Raji (cell line): ENCODE measurements at regions not wholly inside any gene's neighbourhood (a gene's known extent, or its start where the extent isn't known, plus 50 kb on each side); places are given as distances from the start of the nearest gene placed in this dataset.

ENCODE experiments used
- POLR2A ChIP-seq: IDR thresholded peaks from 2 replicates; pipeline ENCODE4 v1.6.1; 2011; ENCODE audit warnings: low read depth, low read length, control low read depth; ENCODE audit not compliant: insufficient read depth

DNA sequence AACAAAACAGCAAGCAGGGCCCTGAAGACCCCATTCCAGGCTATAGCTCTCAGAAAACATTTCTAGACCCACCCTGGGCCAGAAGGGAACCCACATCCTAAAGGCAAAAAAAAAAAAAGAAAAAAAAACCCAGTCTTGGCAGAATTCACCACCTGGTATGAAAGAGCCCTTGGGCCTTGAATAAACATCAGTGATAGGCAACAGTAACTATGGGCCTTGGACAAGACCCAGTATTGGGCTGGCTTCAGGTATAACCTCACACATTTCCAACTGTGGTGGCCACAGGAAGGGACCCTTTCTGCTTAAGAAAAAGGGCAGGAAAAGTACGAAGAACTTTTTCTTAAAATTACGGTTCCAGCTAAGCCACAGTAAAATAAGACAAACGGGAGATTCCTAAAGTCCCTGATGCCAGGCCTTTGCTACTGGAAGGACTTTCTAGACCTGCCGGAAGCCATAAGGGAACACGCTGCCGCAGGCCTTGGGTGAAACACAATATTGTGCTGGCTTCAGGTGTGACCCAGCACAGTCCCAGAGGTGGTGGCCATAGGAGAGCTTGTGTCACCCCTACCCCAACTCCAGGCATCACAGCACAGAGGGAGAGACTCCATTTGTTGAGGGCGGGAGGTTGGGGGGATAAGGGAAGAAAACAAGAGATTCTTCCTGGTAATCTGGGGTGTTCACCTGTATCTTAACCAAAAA is 505.2 kb upstream of the RGMB start:
- TF ChIP-seq POLR2A: no peak

DNA sequence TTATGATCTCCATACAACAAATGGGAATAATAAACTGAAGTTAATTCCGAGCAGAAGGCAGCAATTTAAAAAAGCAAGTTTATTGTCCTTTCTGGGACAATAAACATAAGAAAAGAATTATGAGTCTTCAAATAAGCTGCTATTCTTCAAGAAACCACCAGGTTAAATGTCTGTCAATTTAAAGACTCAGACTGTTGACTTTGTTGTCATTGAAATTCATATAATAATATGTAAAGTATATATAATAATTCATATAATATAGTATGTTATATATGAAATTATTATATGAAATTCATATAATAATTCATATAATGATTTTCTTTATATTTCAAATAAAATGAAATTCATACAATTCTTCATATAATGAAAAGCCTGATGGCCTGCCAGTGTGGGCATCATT is 497.5 kb upstream of the RGMB start:
- no peak for TF ChIP-seq POLR2A

DNA sequence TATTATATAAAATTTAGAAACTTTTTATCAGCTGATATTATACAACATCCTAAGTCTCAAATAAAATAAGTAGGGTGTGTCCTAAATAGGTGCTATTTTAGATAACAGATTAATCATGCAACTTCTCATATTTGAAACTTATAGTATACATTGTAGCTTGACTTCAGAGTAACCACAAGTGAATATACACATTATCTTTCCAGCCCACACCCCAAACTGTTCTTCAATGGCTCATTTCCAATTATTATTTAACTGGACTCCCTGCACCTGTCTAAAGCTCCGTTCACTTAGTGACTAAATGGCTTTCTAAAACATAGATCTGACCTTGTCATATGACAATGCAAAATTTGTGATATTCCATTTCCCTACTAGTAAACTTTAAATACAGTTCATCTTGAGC is 490.9 kb upstream of the RGMB start:
- no peak for TF ChIP-seq POLR2A

DNA sequence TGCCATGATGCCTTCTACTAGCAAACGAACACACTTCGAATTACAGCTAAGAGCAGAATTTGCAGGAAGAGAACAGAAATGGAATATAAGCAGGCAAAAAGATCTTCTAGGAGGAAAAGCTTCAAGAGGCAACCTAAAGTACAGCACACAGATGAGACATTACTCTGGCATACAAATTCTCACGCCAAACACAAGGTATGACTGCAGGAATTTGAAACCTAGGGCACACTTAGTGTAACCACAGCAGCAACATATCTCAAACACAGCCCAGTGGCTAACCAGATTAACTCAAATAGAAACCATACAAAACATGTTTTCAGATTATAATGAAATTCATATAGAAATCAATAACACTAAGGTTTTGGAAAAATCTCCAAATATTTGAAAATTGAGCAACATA is 481.0 kb upstream of the RGMB start:
- TF ChIP-seq POLR2A: no peak

DNA sequence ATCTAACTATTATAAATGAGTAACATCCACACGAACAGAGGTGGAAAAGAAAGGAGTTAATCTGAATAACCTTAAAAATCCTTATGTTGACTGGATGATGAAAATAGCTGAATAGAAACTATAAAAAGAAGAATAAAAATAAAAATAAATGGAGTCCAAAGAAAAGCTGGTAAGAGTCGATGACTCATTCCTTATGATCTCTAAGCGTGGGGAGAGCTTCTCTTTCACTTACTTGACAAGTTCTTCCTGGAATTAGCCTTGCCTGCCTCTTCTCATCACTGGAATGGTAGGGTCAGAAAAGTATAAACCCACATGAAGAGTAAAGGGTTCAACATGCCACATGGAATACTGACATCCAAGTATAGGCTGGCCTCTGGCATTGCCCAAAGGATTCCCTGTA is 477.0 kb upstream of the RGMB start:
- TF ChIP-seq POLR2A: no peak

DNA sequence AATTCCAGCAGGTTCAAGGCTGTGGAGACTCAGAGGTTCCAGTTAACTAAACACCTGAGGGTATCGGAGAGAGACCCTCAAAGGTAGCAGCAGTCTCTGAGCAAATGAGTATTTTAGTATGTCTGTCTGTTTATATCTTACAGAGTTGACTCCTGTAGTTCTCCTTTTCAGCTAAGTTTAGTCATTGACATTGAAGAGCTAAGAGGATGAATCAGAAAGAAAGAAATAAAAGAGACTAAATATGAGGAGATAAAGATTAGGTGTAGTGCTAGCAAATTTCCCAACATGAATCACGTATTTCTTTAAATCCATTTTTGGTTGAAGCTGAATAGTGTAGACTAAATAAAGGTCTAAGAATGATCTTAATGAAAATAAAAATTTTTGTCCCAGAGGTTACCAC is 474.0 kb upstream of the RGMB start:
- TF ChIP-seq POLR2A: no peak

DNA sequence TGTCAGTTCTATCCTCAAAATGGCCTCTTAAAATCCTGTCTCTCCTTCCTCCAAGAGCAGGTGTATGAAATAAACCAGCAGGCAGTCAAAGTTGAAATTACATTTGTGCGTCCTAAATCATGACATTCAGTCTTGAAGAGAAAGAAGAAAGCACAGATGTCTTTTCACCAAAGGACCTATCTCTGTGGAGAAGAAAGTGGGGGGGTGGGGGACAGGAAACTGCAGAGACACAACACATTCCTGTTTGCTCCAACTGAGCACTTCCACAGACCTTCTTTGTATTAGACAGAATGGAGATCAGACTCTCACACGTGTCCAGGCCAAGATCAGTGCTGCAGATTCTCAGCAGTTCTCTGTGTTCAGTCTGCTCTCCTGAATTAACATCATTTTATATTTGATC is 471.9 kb upstream of the RGMB start:
- TF ChIP-seq POLR2A: no peak

DNA sequence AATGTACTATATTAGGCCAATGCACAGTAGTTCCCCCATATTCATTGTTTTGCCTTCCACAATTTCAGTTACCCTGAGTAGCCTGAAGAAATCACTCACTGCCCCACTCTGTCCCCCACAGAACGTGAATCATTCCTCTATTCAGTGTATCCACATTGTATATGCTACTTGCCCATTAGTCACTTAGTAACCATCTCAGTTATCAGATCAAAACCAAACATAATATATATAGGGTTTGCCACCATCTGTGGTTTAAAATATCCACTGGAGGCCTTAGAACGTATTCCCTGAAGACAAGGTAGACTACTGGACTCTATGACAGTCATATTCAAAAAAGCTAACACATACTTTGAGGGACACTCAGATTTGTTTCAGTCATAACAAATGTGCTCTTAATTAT is 465.7 kb upstream of the RGMB start:
- no peak for TF ChIP-seq POLR2A

DNA sequence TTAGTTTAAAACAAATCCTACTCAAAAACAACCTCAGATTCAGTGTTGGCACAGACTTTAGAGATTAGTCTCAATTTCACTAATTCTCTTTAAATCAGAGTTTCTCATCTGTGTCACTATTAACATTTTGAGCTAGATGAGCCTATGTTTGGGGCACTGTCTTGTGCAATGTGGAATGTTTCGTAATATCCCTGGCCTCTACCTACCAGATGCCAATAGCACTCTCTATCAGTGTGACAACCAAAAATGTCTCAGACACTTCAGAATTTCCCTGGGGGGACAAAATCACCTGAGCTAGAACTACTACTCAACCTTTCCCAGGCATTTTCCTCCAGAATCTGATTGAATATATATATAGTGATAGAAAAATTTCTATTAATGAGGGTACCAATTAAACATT is 465.2 kb upstream of the RGMB start:
- no peak for TF ChIP-seq POLR2A

DNA sequence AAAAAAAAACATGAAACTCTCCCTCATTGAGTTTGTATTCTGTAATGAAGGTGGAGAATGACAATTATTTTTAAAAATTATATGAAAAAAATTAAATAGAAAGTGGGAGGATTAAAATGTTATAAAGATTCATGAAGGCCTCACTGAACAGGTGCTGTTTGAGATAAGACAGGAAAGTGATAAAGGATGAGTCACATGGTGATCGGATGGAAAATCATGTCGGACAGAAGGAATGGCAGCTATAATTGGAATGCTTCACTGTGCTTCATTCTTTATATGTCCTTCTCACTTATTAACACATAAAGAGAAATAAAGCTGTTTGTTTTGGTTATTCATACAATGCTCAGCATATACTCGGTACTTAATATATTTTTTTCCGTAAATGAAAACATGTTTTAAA is 464.5 kb upstream of the RGMB start:
- no peak for TF ChIP-seq POLR2A

DNA sequence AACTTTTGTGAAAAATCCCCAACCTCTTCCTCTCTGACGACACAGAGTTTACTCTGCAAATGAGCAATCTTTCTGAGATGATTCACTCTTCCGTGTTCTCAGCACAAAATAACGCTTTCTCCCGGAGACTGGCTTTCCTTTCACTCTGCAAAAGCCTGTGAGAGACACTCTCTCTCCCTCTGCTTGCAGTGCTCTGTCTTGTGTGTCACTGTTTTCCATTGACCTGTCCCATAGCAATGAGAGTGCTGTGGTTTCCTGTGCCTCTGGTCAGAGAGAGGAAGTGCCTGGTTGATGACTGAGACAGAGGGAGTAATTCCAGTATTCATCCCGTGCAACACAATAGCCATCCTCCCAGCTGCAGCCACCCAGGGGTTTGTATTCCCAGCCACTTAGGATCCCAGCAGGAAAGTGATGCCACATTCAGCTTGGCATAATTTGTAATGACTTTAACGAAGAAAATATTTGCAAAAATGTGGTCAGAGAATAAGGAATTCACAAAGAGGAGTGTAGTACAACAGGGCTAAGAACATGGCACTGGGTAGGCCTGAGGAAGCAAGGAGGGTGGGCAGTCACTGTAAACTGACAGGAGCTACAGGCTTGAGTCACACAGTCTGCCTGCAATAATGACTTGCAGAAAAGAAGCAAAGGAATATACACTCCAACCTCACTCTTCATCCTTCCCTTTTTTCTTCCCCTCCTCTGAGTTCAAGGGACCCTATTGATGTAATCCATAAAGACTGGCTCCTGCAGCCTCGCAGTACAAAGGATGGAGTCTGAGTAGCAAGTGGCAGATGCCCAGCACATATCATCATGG is 463.5 kb upstream of the RGMB start:
- no peak for TF ChIP-seq POLR2A

DNA sequence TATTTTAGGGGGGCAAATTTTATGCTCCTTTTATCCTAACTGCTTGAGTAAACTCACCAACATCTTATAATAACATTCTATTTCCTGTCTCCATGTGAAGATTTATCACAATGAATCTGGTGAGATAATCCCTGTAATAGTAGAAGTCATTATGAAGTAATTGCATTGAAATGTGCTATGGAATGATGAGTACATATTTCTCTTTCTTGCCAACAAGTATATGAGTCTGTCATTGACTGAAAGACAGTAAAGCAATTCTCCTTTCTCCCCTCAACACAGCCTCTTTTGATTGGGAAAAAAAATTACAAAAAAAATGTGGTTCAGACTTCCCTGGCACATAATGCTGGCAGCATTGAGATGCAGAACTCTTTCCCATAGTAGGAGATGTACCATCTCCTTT is 459.2 kb upstream of the RGMB start:
- TF ChIP-seq POLR2A: no peak

DNA sequence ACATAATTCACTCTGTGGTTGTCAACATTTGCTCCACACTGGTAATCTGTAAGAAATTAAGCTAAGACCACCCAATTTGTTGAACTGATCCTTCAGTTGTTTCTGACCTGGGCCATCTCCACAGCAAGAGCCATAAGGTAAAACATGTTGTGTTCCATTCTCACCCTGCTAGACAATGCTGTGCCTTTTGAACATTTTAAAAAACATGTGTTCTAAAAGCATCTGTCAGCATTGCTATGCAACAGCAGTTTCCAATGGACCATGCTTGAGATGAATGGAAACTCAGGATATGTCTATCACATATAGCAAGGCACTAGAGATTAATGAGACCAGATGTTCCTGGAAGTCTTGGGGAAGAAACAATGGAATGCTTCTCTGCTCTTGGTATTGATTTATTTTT is 455.1 kb upstream of the RGMB start:
- TF ChIP-seq POLR2A: no peak

DNA sequence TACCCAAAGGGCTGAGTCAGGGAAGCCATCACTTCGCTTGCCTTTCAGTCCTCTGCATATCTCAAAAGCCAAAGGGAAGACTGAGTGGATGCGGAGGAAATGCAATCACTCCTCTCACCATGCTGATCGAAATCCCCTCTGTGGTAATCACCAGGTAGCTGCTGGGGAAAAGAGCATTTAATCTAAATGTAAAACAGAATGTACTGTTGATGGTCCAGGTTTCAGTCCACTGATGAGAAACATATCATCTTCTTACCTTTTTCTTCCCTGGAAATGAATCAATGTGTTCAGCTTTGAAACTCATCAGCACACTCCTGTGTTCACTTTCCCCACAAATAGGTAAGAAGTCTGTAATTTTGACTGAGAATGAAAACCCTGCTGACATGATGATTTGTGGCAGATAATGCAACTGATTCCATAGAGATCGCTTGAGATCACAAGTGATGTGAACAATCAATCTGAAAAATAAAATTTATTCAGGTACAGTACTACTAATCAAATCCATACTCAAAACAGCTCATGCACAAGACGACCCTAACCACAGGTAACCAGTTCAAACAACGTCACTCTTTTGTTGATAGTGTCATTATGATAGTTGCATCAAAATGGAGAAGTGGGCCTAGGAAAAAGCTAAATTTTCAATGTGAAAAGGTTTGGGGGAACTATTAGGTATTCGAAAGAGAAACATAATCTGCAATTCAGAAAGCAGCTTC is 454.0 kb upstream of the RGMB start:
- TF ChIP-seq POLR2A: no peak

DNA sequence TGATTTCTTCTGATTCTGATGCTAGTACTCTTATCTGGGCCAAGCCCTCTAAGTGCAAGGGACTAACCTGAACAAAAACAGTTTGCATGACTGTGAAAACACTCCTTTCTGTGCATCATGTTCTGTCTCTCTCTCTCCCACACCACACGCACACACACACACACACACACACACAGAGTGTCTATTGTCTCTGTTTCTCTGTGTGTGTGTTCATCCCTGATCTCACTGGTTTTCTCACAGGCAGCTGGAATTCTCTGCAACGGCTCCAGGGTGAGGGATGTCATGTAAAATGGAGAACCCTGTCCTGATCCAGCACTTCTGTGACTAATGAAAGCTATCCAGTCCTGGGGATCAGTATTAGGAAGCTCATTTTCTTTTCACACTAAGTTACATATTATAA is 453.1 kb upstream of the RGMB start:
- no peak for TF ChIP-seq POLR2A

DNA sequence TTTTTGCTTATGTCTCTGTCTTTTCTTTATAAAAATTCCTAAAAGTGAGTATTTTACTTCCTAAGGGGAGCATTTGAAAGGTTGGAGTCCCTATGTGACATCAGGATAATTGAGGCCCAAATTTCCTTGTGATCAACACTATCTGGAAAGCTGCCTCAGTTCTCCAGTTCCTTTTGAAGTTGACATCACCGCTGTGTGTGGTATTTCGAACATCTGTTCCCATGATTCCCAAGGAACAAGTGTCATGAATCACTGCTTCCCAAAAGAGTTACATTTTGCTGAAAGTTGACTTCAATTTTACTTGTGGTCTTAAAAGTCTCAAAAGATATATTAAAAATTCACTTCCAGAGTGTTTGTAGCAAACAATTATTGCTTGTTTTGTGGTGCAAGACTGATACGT is 452.1 kb upstream of the RGMB start:
- TF ChIP-seq POLR2A: no peak

DNA sequence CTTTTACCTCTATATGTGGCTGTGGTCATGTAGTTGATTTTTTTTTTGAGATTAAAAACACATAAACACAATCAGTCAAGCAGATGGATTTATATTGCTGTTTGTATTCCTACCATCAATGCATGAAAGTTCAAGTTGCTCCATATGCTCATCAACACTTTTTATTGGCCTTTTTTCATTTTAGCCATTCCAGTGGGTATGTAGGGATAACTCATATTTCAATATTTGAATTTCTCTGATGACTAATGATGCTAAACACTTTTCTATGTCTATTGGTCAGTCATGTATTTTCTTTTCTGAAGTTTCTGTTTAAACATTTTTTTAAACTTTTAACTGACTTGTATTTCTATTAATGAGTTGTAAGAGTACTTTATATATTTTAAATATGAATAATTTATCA is 445.4 kb upstream of the RGMB start:
- no peak for TF ChIP-seq POLR2A

DNA sequence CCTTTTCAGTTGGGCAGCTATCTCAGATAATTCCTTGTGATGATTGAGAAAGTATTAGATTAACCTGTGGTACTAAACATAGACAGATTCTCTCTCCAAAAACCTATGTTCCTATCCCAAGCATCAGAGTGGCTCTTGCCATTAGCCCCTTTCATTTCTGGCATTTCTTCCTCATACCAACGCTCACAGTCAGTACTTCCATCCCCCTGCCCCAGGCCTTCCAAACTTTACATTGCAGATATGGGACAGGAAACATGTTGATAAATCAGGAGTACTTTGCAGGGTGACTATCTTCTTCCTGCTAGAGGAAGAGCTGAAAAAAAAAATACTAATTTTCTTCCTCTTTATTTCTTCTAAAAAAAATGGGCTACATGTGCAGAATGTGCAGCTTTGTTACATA is 442.6 kb upstream of the RGMB start:
- no peak for TF ChIP-seq POLR2A
